ENCODE measurements at regions not wholly inside any gene's neighbourhood (a gene's known extent, or its start where the extent isn't known, plus 50 kb on each side); places are given as distances from the start of the nearest gene placed in this dataset.
"Not testable (repeated sequence)": the region's sequence is repeated elsewhere in the genome, so short reads cannot be mapped to it uniquely, and the experiment has no call there.

GRCh38 chr1:189289346-189289745 lies 1188.3 kb downstream of the BRINP3 start:
- no peak for DNase-seq

DNA sequence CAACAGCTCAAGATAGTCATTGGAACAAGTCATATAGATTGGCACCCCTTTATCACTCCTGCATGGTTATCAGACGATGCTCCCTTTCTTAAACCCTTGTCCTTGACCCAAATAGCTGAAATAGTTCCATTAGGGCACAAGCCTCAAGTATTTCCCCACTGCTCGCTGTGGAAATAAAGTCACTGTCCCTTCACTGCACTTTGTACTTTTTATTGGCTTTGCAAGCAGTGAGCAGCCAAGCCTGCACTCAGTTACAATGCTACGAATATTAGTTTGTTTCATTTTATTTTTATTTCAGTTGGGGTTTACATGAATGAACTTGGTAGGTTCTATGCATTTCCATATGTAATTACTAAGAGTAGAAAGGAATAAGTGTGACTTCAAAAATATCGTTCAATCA lies 1176.4 kb downstream of the BRINP3 start:
- DNase-seq, result no peak

GRCh38 chr1:189305279-189305678 lies 1172.4 kb downstream of the BRINP3 start:
- DNase-seq, result no peak

DNA sequence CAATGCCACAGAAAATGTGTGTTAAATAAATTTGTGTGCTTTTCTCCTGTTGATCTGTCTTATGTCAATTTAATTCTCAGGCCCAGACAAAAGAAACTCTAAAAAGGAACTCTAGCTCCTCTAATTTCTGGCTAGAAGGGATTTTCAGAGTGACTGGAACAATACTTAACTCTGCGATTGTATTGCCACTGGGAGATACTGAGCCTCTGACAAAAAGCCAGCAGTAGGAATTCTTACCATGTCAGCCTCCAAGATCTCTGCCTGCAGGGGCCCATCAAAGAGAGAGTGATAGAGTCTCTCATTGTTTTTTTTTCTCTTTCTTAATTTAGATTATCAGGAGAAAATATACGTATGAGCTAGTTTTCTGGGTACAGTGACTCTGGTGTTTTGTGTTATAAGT lies 1165.7 kb downstream of the BRINP3 start:
- no peak for DNase-seq

GRCh38 chr1:189312499-189312898 lies 1165.2 kb downstream of the BRINP3 start:
- no peak for DNase-seq

GRCh38 chr1:189313488-189313887 lies 1164.2 kb downstream of the BRINP3 start:
- DNase-seq, result no peak

- no peak for DNase-seq
Observed at GRCh38 chr1:189315035-189315901, 1162.4 kb downstream of the BRINP3 start.

GRCh38 chr1:189323091-189323490 lies 1154.6 kb downstream of the BRINP3 start:
- no peak for DNase-seq

DNA sequence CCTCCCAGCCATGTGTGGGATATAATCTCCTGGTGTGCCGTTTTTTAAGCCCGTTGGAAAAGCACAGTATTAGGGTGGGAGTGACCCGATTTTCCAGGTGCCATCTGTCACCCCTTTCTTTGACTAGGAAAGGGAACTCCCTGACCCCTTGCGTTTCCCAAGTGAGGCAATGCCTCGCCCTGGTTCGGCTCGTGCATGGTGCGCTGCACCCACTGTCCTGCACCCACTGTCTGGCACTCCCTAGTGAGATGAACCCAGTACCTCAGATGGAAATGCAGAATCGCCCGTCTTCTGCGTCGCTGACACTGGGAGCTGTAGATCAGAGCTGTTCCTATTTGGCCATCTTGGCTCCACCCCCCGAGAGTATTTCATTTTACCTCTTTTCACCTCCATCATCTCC lies 1146.6 kb downstream of the BRINP3 start:
- not testable (repeated sequence) for DNase-seq

GRCh38 chr1:189336115-189337100 lies 1141.3 kb downstream of the BRINP3 start:
- DNase-seq, result no peak

DNA sequence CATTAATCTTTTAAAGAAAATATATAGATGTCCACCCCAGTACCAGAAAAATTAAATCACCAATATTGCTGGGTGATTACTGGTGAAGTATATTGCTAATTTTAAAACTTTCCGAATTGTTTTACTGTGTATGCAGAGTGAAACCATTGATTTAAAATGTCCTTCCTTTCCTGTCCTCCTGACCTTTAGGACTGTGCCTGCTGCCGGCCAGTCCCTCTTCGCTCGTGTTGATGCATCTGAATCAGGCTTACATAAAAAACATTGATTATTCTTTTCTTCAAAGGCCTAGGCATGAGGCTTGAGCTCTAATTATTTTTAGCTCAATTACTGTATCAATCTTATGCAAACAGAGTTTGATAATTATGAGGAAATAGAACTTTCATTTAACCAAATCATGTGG lies 1128.1 kb downstream of the BRINP3 start:
- no peak for DNase-seq

DNA sequence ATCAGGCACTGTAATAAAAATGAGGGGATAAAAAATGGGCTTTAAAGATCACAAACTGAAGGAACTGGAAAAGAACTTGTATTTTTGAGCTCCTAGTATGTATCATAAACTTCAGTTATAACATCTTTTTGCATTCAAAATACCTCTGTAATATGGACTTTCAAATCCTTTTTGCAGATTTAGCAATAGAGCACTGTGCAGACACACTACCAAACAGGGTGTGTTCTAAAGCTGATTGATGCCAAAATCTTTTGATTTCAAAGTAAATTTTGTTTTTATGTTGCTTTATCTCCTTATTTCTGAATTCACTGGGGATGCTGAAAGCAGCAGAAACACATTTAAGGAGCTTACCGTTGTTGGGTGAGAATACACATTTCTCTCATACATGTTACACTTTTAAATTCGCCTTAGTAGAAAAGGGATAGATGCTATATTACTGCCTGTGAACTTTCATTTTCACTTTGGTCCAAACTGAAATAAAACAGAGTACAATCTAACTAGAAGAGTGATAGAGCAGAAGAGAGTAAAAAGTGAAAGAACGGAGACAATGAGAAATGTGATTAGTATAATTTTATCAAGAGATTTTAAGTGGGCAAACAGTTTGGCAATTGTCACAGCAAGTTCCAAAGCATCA lies 1126.6 kb downstream of the BRINP3 start:
- DNase-seq, result no peak

- no peak for DNase-seq
Observed at GRCh38 chr1:189351960-189352359, 1125.7 kb downstream of the BRINP3 start.

DNA sequence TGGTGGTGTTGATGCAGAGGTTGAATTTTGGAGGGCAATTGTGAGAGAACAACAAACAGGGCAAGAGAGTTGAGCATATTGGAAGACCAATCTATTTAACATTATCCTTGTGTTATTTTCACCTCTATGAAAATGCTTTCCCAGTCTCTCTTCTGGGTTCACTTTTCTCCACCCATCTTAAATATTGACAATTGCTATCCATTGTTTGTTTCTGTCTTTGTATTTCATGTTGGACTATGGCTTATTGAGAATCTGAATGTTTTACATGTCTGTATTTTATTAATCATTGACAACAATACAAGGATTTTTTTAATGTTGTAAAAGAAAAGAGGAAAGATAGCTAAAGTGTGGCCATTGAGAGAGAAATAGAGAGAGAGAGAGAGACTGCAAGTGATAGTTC lies 1121.5 kb downstream of the BRINP3 start:
- no peak for DNase-seq

DNA sequence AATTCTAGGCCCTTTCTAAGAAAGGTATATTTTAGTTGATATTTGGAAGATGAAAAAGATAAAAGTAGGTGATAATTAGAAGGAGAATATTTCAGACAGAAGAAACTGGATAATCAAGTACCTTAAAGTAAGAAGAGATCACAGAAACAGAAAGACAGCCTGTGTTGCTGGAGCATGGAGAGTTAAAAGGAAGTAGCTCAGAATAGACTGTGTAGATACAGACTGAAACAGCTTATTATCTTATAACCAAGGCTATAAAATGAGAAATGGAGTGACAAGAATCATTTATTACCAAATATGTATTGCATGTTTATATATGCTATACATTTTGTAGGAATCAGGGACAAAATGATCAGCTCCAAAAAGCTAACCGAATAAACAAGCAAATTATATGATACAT lies 1120.3 kb downstream of the BRINP3 start:
- no peak for DNase-seq

DNA sequence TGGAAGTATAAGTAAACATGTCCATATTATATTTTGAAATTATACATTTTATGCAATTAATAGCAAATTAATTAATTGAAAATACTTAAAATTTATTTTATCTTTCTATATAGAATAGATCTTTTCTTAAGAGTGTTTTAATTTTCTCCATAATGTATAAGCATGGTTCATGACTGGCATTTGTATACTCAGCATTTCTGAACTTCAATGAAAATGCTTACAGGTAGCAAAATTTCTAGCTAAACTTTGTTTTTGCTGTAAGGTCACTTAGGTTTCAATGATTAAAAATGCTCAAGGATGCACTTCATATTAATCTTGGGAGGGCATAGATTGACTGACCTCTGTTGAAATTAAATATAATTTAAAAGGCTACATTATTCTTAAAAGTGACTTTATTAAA lies 1108.1 kb downstream of the BRINP3 start:
- DNase-seq, result no peak

DNA sequence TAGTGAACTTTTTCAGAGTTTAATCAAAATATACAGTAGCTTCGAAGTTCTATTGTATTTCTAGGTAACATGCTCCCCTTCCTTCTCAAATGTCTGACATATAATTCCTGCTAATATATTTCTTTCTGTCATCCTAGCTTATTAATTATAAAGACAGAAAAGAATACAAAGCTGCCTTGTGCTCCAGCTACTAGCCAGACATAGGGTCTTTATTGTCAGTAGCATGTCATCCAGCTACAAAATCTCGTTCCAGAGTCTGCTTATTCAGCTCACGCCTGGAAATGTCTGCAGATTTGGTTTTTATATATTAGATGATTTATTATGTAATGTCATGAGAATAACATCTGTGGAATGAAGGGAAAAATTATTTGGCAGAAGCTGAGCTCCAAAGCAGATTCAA lies 1102.8 kb downstream of the BRINP3 start:
- no peak for DNase-seq

DNA sequence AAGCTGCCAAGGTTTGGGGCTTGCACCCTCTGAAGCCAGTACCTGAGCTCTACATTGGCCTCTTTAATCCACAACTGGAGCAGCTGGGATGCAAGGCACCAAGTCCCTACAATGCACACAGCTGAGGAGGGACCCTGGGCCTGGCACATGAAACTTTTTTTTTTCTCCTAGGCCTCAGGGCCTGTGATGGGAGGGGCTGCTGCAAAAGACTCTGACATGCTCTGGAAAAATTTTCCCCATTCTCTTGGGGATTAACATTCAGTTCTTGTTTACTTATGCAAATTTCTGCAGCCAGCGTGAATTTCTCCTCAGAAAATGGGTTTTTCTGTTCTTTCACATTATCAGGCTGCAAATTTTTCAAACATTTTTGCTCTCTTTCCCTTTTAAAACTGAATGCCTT lies 1072.2 kb downstream of the BRINP3 start:
- no peak for DNase-seq

DNA sequence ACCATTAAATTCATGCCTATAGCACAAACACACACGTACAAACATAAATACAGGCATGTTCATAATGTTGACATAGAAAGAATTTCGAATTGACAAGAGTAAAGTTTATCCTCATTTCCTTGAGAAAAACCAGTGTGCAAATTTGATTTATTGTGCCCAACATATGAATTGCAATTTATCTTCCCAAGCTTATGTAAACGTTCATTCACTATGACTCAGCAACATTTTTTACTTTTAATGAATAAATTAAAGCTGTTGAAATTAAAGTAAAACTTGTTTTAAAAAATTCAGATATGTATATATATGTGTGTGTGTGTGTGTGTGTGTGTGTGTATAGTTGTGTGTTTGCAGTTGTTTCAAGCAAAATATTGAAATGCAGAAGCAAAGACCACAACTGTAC lies 1067.9 kb downstream of the BRINP3 start:
- no peak for DNase-seq

GRCh38 chr1:189424746-189425331 lies 1052.8 kb downstream of the BRINP3 start:
- no peak for DNase-seq

DNA sequence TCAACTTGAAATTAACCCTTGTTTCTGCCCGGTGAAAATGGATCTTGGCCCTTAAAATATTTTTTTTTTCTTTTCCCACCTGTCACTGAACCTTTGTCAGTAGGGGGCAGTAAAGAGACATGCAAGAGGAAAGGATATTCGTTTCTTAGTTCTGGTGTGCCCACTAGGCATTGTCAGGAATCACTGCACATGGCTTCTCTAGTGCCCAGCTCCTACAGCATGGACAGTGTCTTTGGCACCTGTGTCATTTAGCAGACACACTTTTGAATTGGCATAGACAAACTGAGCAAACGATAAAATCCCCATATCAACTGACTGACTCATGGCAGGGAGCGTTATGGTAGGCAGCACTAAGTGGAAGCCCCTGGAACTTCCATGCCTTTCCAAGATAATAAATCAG lies 1048.1 kb downstream of the BRINP3 start:
- no peak for DNase-seq

DNA sequence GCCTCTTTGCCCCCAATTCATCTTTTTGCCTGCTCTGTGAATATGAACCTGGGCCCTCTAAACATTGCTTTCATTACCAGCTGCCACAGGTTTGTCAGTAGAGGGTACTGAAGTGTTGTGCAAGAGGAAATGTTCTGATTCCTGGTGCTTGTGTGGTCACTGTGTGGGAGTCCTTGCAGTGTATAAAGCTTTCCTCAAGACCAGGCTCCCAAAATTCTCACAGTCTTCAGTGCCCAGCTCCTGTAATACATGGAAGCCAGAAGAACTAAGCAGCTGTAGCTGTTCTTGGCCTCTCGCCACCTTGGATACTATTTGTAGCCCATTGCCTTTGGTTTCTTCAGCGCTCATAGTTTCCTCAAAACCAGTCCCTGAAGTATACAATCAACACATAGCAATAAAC lies 1046.2 kb downstream of the BRINP3 start:
- no peak for DNase-seq

DNA sequence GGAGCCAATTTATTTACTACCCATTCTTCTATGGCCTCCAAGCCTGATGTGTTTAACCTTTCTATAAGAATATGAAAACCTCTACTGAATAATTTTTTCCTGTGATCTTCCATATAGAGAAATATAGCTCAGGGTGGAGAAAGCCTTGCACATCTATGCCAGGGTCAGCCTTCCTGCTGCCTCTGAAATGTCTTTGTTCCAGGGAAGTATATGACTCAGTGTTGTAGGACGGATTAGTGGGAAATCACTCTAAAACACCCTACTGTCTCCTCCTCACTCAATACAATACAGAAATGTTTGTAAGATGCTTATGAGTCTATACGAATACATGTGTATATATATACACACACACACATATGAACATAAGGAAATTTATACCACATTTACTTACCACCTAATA lies 1044.9 kb downstream of the BRINP3 start:
- no peak for DNase-seq
